PFSK-1 (cell line): ENCODE measurements at regions not wholly inside any gene's neighbourhood (a gene's known extent, or its start where the extent isn't known, plus 50 kb on each side); places are given as distances from the start of the nearest gene placed in this dataset.

Experiments
- POLR2AphosphoS5 ChIP-seq: IDR thresholded peaks from 2 replicates; pipeline ENCODE4 v1.6.1; 2012; ENCODE audit warnings: low read depth, mild to moderate bottlenecking, control low read depth, low read length, moderate library complexity
- REST ChIP-seq, 2 experiments: IDR thresholded peaks; 2 replicates each; pipeline versions ENCODE4 v1.6.1 to v1.8.0; 2011 to 2012; ENCODE audit warnings: low read depth in 2 of 2, low read length in 2 of 2, control low read depth in 1 of 2, inconsistent platforms in 1 of 2, mild to moderate bottlenecking in 1 of 2, moderate library complexity in 1 of 2; ENCODE audit not compliant: insufficient read depth in 1 of 2
- SIN3A ChIP-seq: IDR thresholded peaks from 2 replicates; pipeline ENCODE4 v1.6.1; 2012; ENCODE audit warnings: mild to moderate bottlenecking, low read length, moderate library complexity, borderline replicate concordance; ENCODE audit not compliant: insufficient read depth

DNA sequence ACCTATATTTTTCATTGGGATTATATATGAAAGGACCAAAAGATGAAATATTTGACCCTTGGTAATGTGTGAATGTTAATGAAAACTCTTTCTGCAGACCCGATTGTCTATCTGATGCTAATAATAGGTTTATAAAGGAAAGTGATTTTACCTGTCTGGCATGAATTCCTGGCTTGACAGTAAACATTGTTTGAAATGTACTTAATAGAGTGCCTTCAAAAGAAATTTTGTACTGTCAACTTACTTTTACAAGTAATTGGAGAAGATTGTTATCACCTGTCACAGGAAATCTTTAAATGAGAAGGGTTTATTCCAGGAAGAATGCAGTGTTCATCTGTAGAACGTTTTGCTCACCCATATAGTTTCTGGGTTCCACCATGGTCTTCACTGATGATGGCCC, 588.2 kb downstream of the INHBA start:
- no peak for TF ChIP-seq POLR2AphosphoS5
- TF ChIP-seq REST (IDR thresholded peaks at IDR 0.05; ENCODE audit: insufficient read depth in 1 of 2, low read depth in 2 of 2, low read length in 2 of 2), result no peak
- TF ChIP-seq SIN3A, result no peak
